GF-D8 (cell line): ENCODE measurements at regions not wholly inside any gene's neighbourhood (a gene's known extent, or its start where the extent isn't known, plus 50 kb on each side); places are given as distances from the start of the nearest gene placed in this dataset.
A peak's percentile ranks its signal among the peaks of the same experiment; 100 is the strongest.
"Not testable (repeated sequence)": the region's sequence is repeated elsewhere in the genome, so short reads cannot be mapped to it uniquely, and the experiment has no call there.

Source experiments
- DNase-seq: peaks from one replicate; lab custom pipeline; 2025; lab: John Stamatoyannopoulos, UW

- no peak for DNase-seq
Measured at GRCh38 chr10:78210976-78211375, 177.3 kb downstream of the RPS24 start.

- DNase-seq, result no peak
Measured at GRCh38 chr10:78211561-78212051, 177.9 kb downstream of the RPS24 start.

- no peak for DNase-seq
Measured at GRCh38 chr10:78212060-78212785, 178.6 kb downstream of the RPS24 start.

- DNase-seq, result no peak
Measured at GRCh38 chr10:78212786-78213175, 179.1 kb downstream of the RPS24 start.

GRCh38 chr10:78214955-78215354 is 181.3 kb downstream of the RPS24 start:
- DNase-seq, result peak; percentile 12

- no peak for DNase-seq
Measured at GRCh38 chr10:78215645-78216044, 182.0 kb downstream of the RPS24 start.

GRCh38 chr10:78217336-78217735 is 183.7 kb downstream of the RPS24 start:
- no peak for DNase-seq

GRCh38 chr10:78218798-78219490 is 185.3 kb downstream of the RPS24 start:
- no peak for DNase-seq

- not testable (repeated sequence) for DNase-seq
Measured at GRCh38 chr10:78219568-78219967, 185.9 kb downstream of the RPS24 start.

GRCh38 chr10:78220781-78221180 is 187.1 kb downstream of the RPS24 start:
- DNase-seq, result no peak

- DNase-seq, result no peak
Measured at GRCh38 chr10:78222096-78222790, 188.6 kb downstream of the RPS24 start.

GRCh38 chr10:78223088-78223487 is 189.4 kb downstream of the RPS24 start:
- no peak for DNase-seq

- DNase-seq, result no peak
Measured at GRCh38 chr10:78224602-78225001, 190.9 kb downstream of the RPS24 start.

- DNase-seq, result no peak
Measured at GRCh38 chr10:78225594-78225993, 191.9 kb downstream of the RPS24 start.

- DNase-seq, result no peak
Measured at GRCh38 chr10:78229489-78229888, 195.8 kb downstream of the RPS24 start.

- DNase-seq, result no peak
Measured at GRCh38 chr10:78229950-78230675, 196.4 kb downstream of the RPS24 start.

GRCh38 chr10:78231327-78231726 is 197.7 kb downstream of the RPS24 start:
- DNase-seq, result no peak

- no peak for DNase-seq
Measured at GRCh38 chr10:78231939-78232338, 198.3 kb downstream of the RPS24 start.

- DNase-seq, result peak; percentile 39
Measured at GRCh38 chr10:78236416-78237015, 202.9 kb downstream of the RPS24 start.

GRCh38 chr10:78237951-78238350 is 204.3 kb downstream of the RPS24 start:
- DNase-seq, result not testable (repeated sequence)

- DNase-seq, result no peak
Measured at GRCh38 chr10:78247266-78247665, 213.6 kb downstream of the RPS24 start.

GRCh38 chr10:78247821-78248220 is 214.2 kb downstream of the RPS24 start:
- DNase-seq, result no peak
